Esophagus squamous epithelium (tissue), 4 donors: ENCODE measurements at regions not wholly inside any gene's neighbourhood (a gene's known extent, or its start where the extent isn't known, plus 50 kb on each side); places are given as distances from the start of the nearest gene placed in this dataset.

ENCODE experiments used
- CTCF ChIP-seq, 6 experiments: fragments of 450-650 bp in 4 of 6; fragments of 200-600 bp in 2 of 6; sonication (generic) in 2 of 6; IDR thresholded peaks; one replicate each; pipeline ENCODE4 v1.5.1; 2016 to 2019; ENCODE audit warnings: antibody characterized with exemption in 6 of 6, mild to moderate bottlenecking in 4 of 6, moderate library complexity in 4 of 6
- POLR2A ChIP-seq, 4 donors: fragments of 450-650 bp; IDR thresholded peaks; one replicate each; pipeline ENCODE4 v1.6.1; 2017; ENCODE audit warnings: antibody characterized with exemption in 4 of 4, mild to moderate bottlenecking in 4 of 4, moderate library complexity in 3 of 4

GRCh38 chr9:79028101-79028500 lies 543.7 kb upstream of the TLE4 start:
- TF ChIP-seq CTCF (IDR thresholded peaks at IDR 0.05) (no peak), POLR2A (IDR thresholded peaks at IDR 0.05) (no peak)
